GM19397 (cell line): ENCODE measurements at regions not wholly inside any gene's neighbourhood (a gene's known extent, or its start where the extent isn't known, plus 50 kb on each side); places are given as distances from the start of the nearest gene placed in this dataset.

Experiments
- ATAC-seq: cut with Tn5 transposase; IDR thresholded peaks from one replicate; pipeline ENCODE4 v1.9.1; 2021; ENCODE audit warnings: mild to moderate bottlenecking, moderate library complexity; ENCODE audit not compliant: unreplicated experiment

DNA sequence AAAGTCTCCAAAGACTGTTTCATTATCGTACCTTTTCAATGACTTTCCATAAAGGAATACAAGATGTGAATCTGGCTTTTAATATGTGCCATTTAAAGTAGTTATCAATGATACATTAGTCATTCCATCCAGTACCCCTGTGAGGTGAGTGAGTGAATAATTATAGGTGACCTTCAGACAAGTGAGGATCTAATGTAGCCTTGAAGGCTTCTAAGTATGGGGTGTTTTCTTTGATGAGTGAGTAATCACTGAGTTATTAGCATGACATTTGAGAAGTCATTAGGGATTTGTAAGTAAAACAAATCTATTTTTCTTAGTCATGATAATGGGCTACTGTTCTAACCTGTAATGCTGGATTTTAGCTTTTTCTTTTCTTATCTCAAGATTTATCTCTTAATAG lies 831.4 kb downstream of the ADGRL2 start:
- no peak for ATAC-seq

DNA sequence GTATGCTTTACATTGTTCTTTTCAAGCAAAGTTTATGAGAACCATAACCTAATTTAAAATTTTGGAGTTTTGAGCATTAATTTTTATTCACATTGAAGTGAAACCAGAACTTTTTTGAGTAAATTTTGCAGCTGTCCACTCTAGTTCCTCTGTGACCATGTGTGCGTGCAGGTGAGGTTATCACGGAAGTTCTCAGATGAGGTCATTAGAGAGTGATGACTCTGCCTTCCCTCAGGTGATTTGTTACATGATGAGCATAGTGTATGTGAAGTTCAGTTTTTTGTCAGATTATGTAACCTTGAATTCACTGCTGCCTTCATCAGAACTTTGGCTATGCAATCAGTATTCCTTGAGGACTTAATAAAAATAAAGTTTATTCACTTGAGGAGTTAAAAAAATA lies 828.2 kb downstream of the ADGRL2 start:
- no peak for ATAC-seq

DNA sequence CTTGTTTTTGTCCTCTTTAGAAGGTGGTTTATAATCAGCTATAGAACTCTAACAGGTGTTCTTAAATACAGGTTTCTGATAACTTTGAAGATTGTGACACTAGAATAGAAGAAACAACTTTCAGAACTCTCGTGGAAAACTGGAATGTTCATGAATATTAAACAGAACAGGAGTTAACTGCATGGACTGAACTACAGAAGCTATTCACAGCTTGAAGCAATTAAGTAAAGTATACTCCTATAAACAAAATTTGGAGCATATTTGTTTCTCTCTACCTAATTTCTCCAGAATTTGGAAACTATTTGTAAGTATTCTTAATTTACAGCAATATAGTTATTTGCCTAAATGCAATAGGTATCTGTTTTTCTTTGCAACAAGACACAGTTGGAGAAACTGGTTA lies 824.8 kb downstream of the ADGRL2 start:
- ATAC-seq, result no peak

DNA sequence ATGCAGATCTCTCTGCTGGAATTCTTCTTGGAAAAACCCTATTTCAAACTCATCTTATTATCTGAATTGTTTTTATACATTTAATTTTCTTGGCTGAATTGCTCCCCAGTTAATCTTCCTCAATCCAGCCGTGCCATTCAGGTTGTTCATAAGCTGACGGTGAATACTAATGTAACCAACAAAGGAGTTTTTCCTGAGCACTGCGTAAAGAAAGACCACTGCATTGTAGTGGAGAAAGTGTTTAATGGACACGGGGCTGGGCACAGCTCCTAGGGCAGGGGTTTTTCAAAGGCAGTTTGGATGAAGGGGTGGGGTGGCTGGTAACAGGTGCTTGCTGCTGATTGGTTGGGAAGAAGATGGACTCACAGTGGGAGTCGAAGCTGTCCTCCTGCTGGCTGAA lies 820.3 kb downstream of the ADGRL2 start:
- ATAC-seq, result no peak

DNA sequence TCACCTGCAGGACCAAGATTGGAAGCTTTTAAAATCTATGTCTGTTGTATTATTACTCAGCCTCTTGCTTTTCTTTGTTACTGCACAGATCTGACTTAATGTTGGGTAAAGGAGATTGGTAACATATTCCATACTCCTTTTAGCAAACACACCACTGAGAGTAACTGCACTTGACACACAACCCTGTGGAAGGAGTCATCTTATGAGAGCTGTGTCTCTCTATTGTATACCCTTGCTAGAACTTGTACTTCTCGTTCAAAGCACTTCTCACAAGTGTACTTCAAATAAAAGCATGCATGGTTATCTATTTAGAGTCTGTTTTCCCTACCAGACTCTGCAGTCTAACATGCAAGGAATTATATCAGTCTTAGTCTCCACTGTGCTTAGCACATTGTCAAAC lies 813.4 kb downstream of the ADGRL2 start:
- no peak for ATAC-seq

DNA sequence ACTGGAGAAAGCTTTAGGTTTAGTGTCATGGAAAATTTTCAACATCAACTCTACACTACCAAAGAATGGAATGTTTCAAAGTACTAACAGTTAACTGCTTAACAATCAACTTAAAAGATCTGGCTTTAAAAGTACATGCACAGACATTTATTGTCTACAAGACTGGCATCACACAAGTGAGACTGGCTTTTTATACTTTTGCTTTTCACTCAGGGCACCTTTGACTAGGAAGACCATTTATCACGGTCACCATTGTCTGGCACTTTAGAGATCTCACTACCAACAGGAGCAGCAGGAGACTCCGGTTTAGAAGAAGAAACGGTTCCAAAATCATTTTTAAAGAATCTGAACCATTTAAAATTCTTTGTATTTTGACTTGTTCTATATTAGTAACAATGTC lies 812.3 kb downstream of the ADGRL2 start:
- no peak for ATAC-seq

DNA sequence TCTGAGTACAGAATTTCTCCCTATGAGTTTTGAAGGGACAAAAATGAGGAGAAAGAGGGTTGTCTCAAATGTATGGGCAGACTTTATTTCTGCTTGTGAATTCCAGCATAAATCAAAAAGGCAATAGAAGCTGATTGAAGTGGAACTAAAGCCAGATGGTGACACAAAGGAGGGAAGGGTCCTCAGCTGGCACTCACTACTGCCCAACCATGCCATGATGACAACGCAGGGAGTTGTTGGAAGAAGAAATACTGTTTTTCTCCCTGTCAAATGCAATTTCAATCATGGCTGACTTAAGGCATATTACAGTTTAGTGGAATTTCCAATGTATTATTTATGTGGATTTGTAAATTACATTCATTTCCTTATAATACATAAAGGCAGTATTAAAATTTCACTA lies 805.8 kb downstream of the ADGRL2 start:
- no peak for ATAC-seq

DNA sequence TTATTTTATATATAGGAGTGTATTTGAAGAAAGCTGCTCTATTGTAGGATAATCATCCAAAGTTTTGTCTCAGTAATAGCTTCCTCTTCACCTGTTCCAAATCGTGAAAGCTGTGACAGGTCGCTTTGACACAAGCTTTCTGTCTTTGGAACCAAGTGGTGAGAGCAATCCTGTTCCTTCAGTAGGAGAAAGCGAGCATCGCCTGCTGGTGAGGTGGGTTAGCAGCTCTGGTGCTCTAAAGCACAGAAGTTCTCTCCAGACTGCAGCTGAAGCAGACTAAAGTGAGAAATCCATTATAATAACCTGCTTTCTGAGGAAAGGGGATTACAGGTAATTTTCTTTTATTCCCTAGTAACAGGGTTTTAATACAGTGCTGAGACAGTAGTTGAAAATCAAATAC lies 803.8 kb downstream of the ADGRL2 start:
- ATAC-seq, result no peak

DNA sequence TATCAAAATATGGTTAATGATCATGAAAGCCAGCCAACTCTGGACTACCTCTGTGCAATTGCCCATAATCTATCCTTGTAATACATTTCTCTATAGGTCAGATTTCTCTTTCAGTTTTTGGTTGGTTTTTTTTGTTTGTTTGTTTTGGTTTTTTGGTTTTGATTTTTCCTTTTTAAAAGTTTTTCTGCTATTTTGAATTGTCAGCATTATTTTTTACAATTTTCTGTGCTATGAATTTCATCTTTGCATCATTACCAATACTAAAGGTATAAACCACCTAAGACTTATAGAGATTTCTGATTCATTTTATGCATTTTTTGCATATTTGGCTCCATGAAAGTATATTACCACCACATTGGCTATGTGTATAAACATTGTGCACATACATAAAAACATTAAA lies 799.6 kb downstream of the ADGRL2 start:
- no peak for ATAC-seq

DNA sequence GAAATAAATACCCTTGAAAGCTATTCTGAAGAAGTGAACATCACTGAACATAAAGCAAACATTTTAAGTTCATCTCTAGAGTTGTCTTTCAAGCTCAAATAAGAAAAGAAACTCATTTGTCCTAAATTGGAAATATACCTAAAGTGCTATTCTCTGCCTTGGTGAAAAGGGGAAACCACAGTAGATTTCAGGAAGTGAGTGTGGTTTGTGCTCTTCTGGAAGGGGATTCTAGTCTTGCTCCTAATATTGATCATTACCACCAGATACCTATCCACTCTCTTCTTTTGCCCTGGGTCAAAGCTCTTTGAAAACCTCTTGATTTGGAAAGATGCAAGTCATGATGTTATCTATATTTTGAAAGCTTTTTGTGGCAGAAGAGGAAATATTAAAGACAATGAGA lies 798.1 kb downstream of the ADGRL2 start:
- no peak for ATAC-seq

DNA sequence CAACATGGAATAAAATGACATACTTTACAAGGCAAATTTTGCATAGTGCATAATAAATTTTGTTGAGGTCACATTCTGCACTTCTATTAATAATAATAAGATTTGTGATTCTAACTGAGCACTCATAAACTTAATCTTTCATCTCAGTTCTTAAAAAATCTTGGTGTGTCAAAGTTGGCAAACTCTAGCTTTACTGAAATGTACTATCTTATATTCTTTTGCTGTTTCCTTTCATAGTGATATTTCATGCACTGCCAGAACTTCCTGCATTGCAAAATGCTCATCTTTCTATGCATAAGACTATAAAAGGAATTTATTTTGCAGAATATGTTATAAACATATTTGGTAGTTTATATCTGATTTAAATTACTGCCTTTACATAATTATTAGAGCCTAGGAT lies 797.6 kb downstream of the ADGRL2 start:
- ATAC-seq, result no peak

DNA sequence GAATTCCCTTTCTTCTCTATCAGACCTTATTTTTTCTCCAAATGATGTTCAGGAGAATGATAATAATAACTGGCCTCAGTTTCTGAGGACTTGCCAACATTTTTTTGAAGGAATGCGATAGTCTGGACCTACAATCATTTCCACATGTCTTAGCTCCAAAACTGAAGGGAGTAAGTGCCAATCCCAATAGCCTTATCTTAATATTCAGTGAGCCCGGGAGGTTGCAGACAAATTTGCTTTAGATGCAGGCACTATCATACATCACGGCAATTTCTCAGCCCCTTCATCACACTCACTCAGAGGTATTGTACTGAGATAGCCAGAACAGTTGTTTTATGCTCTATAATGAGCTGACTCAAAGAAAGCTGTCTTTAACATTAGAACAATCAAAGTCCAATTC lies 796.9 kb downstream of the ADGRL2 start:
- no peak for ATAC-seq

DNA sequence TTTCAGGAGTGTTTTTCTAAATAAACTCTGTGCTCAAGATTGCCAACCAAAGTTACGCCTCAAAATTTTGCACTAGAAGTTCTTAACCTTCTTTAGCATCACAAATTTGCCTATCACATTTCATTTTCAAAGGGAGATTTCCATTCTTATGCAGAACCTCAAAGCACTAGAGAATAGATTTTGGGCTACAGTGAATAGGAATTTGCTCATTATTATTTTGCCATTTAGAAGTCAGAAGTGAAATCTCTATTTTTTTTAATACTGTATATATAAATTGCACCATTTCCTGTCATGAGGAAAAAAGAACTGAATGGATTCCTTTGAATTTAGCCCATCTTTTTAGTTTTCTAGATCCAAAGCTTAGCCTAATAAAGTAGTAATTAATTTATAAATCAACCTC lies 796.4 kb downstream of the ADGRL2 start:
- no peak for ATAC-seq

DNA sequence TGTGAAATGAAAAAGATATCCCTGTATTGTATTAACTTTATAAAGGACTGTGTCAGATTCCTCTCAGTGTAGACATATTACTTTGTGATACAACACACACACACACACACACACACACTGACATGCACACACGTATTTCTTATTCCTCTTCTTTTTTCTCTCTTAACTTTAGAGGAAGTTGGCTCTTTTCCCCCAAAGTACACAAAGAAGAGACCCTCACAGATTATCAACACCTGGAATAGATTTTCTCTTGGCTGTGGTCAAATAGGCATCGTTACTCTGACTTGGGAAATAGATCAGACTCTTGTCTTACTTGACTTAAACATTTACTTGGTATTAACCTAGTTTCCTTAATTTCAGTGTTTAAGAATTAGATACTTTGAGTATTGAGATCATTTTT lies 792.8 kb downstream of the ADGRL2 start:
- no peak for ATAC-seq

DNA sequence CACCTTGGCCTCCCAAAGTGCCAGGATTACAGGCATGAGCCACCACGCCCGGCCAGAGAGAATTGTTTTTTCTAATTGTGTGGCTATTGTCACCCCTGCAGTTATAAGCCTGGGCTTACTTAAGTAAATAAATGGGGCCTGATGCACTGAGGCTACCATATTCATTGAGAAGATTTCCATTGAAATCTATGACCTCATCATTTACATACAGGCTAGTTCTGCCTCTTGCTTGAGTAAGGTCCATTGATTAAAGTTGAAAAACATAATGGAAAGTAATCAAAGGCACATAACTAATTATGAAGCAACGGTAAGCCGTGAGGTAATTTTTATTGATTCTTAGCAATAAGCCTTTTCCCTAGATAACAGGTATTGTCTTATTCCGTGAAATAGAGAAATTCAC lies 788.9 kb downstream of the ADGRL2 start:
- no peak for ATAC-seq

DNA sequence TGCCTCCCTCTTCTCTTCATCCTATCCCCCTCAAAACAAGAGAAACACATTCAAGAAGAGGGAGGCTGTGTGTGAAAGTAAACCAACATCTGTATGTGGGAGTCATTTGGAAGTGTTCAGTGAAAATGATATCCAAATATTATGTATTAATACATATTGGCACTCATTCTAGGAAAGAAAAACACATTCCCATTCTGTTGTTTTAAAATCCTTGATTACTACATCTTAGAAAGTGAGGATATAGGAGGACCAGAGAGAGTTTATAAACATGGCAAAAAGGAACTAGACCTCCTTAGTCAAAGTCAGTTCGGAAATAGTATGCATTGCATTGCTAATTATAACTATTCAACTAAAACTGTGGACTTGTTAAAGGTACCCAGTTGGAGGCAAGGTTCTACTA lies 786.6 kb downstream of the ADGRL2 start:
- ATAC-seq, result no peak

DNA sequence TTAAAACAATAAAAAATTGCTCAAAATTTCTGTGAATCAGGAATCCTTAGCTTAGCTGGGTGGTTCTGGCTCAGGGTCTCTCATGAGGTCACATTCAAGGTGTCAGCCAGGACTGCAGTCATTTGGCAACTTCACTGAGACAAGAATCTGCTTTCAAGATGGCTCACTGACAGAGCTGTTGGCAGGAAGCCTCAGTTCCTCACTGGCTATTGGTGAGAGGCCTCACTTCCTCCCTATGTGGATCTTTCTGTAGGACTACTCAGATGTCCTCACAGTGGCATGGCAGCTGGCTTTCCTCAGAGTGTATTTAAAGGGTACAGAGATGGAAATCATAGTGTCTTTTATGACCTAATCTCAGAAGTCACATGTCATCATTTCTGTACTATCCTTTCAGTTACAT lies 785.7 kb downstream of the ADGRL2 start:
- no peak for ATAC-seq

DNA sequence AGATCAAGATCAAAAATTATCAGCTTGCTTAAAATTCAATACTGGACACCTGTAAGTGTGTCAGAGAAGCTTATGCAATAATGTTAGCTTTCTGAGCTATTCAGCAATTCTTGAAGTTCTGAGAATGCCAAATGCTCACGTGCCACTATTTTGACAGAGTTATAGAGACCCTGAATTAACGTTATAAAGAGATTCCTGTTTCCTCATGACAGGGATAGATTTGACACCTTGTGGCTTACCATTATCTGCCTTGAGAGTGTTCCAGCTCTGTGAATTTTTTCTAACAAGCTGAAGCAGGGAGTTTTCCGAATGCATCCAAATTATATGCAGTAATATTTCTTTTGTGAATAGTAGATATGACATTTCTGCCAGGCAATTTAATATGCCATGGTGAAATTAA lies 781.6 kb downstream of the ADGRL2 start:
- no peak for ATAC-seq

DNA sequence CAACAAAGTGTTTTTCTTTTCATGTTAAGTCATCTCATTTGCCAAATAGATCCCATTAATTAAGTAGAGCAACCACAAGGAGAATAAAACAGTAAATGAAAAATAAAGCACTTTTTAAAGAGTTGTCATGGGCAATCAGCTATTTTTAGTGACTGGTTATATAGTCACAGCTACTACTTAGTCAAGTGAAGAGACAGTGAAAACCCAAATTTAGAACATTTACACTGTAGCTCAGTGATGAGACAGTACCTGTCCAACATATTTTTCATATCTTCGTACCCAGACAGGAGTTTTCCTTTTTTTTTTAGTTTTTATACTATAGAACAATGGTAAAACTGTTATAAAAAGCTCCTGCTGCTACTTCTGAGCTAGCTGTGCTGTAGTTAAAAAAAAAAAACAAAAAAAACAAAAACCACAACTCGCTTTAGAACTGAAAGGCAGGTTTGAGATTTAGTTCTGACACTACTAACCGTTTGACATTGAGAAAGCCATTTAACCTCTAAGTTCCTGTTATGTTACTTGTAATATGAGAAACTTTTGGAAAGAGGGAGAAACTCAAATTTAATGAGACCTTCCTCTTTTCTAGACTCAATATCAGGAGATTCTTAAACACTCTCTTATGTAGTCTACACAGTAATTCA lies 777.5 kb downstream of the ADGRL2 start:
- ATAC-seq, result no peak

DNA sequence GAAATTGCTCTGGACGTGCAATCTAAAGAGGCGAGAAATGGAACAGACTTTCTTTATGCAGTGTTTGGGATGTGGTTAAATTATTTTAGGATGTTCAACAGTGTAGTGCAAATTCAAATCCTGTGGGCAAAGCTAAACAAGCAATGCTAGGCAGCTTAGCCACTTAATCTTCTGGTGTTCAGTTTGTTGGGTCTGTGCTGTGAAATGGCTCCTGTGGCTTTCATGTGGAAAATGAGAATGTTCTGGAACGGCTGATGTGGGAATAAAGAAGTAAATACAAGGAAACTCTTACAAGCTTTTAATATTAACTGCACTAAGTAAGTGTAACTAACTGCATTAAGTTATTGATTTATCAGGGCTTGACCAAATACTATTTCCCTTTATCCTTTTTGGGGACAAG lies 766.6 kb downstream of the ADGRL2 start:
- no peak for ATAC-seq

DNA sequence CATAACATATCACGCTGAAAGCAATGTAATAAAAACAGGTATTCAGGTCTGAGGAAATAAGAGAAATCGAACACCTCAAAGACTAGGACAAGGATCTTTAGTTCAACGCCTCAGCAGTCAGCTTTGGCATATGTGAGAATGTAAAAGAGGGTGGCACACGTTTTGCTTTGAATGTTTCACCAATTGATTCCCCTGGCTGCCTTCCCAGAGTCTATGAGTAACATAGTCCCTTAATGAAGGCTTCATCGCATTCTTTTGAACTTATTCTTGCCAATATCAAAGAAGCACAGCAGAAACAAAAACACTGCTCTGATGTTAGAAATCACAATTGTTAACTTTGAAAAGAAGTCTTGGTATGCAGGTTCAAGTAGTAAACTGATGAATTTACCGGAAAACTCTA lies 764.8 kb downstream of the ADGRL2 start:
- no peak for ATAC-seq

DNA sequence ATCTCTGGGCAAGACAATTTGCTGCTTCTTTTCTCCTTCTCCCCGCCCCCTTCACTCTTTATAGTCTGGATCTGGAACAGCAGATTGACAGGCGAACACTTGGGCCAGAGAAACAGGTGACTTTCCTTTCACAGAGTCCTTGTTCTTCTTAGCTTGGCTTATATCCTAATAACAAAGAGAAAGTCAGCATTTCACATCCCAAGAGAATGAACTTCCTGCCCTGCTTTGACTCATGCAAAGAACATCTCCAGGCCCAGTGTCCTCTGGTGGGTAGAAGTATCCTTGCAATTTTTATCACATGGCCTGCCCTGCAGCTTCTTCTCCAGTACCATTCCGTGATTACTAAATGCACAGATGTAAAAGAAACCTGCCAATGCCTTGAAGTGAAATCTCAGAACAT lies 764.4 kb downstream of the ADGRL2 start:
- ATAC-seq, result no peak

DNA sequence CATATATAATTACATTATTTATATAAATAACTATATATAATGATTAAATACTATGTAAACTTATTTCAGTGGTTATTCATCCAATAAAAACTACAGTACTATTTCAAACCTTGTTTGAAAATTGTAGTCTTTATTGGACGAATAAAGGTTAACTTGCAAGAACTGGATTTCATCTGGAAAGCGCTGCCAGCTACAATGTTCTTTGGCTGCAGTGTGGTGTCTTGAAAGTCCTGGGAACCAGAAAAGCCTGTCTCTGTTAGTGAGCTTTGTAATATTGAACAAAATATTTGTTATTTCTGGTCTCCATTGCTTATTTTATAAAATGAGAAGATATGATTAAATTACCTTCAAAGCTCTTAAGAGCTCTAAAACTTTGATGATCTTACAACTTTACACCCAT lies 763.6 kb downstream of the ADGRL2 start:
- ATAC-seq, result no peak

DNA sequence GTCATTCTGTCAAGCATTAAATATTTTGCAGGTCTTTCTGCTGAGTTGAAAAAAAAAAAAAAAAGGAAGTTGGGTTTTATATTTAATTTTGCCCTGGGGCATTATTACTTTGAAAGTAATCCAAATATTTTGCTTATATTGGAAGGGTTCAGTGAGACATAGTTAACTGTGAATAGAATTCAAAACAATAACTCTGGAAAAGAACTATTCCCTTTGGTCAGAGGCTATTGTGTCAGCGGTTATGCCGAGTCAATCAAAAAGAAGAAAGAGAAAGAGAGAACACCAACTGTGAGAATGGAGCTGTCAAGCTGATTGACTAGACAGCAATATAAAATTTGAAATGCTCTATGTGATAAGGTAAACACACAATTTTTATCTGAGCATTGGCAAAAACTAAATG lies 761.7 kb downstream of the ADGRL2 start:
- ATAC-seq, result no peak
